NCI-H226 (cell line): ENCODE measurements at regions not wholly inside any gene's neighbourhood (a gene's known extent, or its start where the extent isn't known, plus 50 kb on each side); places are given as distances from the start of the nearest gene placed in this dataset.
"Not testable (repeated sequence)": the region's sequence is repeated elsewhere in the genome, so short reads cannot be mapped to it uniquely, and the experiment has no call there.

ENCODE experiments used
- DNase-seq: peaks from one replicate; pipeline ENCODE4 v3.0.0-alpha.2; 2015

DNA sequence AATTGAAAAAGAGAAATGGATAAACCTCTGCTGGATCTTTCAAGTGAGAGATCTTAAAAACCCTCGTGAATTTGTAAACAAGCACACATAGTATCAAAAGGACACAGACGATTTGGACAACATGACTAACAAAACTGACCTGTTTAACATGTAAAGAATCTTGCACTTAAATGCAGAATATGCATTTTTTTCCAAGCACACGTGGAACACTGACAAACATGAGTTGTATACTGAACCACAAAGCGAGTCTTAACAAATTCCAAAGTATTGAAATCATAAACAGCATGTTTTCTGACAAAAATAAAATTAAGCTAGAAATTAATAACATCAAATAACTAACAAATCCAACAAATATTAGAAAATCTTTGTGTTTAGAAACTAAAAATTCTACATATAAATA lies 65.0 kb upstream of the ZNF746 start:
- no peak for DNase-seq

DNA sequence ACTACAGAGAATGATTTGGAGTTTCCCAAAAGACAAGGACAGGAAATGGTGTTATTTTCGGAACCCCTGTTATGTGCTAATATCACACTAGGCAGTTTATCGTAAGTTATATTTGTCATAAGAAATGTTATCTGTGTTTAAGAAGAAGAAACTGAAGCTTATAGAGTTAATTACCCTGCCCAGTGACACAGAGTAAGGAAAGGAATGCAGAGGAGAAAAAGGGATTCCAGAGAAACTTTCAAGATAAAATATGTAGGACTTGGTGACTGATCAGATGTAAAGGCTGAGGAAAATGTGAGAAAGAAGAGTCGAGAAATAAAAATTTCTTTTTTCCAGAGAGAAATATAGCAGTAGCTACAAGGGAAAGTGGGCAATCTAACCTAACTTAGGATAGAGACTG lies 63.5 kb upstream of the ZNF746 start:
- no peak for DNase-seq

DNA sequence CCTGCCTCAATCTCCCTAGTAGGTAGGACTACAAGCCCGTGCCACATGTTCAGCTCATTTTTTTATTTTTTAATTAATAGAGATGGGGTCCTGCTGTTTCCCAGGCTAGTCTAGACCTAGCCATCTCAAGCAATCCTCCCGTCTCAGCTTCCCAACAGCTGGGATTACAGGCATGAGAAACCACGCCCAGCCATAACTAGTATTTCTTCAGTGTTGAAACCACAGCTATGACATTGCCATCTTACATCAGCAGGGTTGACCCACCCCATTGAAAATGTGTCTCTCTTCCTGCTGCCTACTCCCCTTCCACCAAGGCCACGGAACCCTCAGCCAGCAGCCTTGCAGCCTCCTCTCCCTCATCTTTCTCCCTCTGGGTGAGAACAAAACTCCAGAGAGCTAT lies 62.1 kb upstream of the ZNF746 start:
- DNase-seq: peak; percentile 18

DNA sequence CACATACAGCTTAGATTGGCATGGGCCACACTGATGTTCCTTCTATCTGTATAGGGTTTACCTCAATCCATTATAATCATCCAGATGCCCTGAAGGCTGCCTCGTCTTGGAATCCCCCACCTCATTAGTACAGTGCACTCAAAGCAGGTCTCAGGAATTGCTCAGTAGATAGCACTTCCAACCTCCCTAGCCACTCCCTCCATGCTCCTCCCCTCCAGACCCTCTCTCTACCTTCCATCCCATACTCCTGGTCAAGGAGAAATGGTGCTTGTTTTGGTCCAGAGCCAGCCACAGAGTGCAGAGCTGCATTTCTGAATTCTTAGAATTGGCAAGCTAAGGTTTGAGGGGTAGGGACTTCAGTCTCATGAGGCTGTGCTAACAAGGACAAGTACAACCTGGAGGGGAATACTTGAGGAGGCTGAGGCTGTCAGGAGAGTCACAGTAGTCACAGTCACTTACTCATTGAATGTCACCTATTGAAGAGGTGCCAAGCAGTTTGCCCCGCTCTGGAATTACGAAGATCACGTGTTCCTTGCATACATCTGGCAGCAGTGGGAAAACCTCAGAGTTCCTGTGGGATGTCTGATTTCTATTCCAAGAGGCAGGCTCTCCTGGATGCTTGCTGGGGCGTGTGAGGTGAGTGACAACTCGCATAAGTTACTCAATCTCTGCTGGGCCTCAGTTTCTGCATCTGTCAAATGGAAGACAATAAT lies 60.7 kb upstream of the ZNF746 start:
- peak; percentile 36 for DNase-seq

DNA sequence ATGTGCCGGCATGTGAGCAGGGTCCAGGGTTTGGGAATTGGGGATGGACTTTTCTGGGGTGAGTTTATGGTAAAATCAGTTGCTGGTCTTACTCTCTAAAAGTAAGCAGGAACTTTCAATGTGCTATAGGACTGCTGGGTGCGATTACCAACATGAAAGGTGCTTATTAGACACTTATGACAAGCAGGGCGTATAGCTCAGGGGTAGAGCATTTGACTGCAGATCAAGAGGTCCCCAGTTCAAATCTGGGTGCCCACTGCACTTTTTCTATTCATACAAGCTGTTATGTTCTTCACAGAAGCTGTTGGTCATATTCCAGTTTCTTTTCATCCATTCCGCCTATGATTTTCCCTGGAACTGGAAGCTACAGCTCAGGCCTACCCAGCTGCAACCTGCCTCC lies 58.9 kb upstream of the ZNF746 start:
- not testable (repeated sequence) for DNase-seq

DNA sequence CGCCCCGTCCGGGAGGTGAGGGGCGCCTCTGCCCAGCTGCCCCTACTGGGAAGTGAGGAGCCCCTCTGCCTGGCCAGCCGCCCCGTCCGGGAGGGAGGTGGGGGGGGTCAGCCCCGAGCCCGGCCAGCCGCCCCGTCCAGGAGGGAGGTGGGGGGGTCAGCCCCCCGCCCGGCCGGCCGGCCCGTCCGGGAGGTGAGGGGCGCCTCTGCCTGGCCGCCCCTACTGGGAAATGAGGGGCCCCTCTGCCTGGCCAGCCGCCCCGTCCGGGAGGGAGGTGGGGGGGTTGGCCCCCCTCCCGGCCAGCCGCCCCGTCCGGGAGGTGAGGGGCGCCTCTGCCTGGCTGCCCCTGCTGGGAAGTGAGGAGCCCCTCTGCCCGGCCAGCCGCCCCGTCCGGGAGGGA lies 57.2 kb upstream of the ZNF746 start:
- DNase-seq: not testable (repeated sequence)

DNA sequence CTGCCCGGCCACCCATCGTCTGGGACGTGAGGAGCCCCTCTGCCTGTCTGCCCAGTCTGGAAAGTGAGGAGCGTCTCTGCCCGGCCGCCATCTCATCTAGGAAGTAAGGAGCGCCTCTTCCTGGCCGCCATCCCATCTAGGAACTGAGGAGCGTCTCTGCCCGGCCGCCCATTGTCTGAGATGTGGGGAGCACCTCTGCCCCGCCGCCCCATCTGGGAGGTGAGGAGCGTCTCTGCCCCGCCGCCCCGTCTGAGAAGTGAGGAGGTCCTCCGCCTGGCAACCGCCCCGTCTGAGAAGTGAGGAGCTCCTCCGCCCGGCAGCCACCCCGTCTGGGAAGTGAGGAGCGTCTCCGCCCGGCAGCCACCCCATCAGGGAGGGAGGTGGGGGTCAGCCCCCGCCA lies 56.4 kb upstream of the ZNF746 start:
- DNase-seq: not testable (repeated sequence)

DNA sequence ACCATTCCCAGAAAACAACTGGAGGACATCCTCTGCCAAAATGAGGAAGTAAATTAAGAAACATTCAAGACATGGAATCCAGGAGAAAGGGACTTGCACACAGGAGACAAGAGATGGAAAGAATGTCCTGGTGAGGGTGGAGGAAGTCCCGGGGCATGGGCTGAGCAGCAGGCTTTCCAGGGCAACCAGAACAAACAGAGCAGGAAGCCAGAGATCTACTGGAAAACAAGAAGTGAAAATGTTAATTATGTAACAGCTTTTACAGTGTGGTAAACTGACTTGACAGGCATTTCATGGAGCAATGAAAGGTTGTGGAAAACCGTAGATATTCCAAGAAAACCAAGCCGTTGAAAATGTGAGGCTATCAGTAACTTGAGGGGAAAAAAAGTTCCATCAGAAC lies 55.2 kb upstream of the ZNF746 start:
- no peak for DNase-seq
